ENCODE measurements at regions not wholly inside any gene's neighbourhood (a gene's known extent, or its start where the extent isn't known, plus 50 kb on each side); places are given as distances from the start of the nearest gene placed in this dataset.

- no peak for TF ChIP-seq POLR2AphosphoS5 (IDR thresholded peaks at IDR 0.05)
- TF ChIP-seq CTCF (IDR thresholded peaks at IDR 0.05), result no peak
- TF ChIP-seq POLR2A (IDR thresholded peaks at IDR 0.05), result no peak
- no peak for TF ChIP-seq EP300 (IDR thresholded peaks at IDR 0.05)
- no peak overlapping the region for H3K27ac ChIP-seq
- H3K36me3 ChIP-seq, result no peaks in the 10 kb centered on the region
- no peaks in the 10 kb centered on the region for H3K4me1 ChIP-seq
- WGBS, 2 donors (ENCODE audit: low coverage in 1 of 2), result 59 to 63% methylated on average over 1 of the region's 1 CpG
- ATAC-seq, result no peak
- H3K9me3 ChIP-seq, result peaks cover 0 to 14% (median 0%) of the 10 kb centered on the region in 3 donors
- no peak overlapping the region for H3K4me3 ChIP-seq
- no peaks in the 10 kb centered on the region for H3K27me3 ChIP-seq
These were observed 768.3 kb downstream of the SORCS3 start for GRCh38 chr10:105409370-105409769.

- no peak for ATAC-seq
- H3K9me3 ChIP-seq, result peaks cover 0 to 14% (median 0%) of the 10 kb centered on the region in 3 donors
- H3K27ac ChIP-seq, result no peak overlapping the region
- 70 to 83% methylated on average over 1 to 2 of the region's 2 CpGs for WGBS, 2 donors (ENCODE audit: low coverage in 1 of 2)
- H3K36me3 ChIP-seq, result no peaks in the 10 kb centered on the region
- no peaks in the 10 kb centered on the region for H3K27me3 ChIP-seq
- no peaks in the 10 kb centered on the region for H3K4me1 ChIP-seq
- TF ChIP-seq EP300 (IDR thresholded peaks at IDR 0.05) (no peak), CTCF (IDR thresholded peaks at IDR 0.05) (no peak), POLR2A (IDR thresholded peaks at IDR 0.05) (no peak), POLR2AphosphoS5 (IDR thresholded peaks at IDR 0.05) (no peak)
- no peak overlapping the region for H3K4me3 ChIP-seq
These were observed 765.4 kb downstream of the SORCS3 start for GRCh38 chr10:105406488-105406887.

- no peaks in the 10 kb centered on the region for H3K4me1 ChIP-seq
- H3K27me3 ChIP-seq, result no peaks in the 10 kb centered on the region
- no peaks in the 10 kb centered on the region for H3K36me3 ChIP-seq
- H3K4me3 ChIP-seq, result no peak overlapping the region
- TF ChIP-seq CTCF (IDR thresholded peaks at IDR 0.05) (no peak), POLR2A (IDR thresholded peaks at IDR 0.05) (no peak), POLR2AphosphoS5 (IDR thresholded peaks at IDR 0.05) (no peak), EP300 (IDR thresholded peaks at IDR 0.05) (no peak)
- WGBS, 2 donors (ENCODE audit: low coverage in 1 of 2), result 50 to 56% methylated on average over 1 to 3 of the region's 4 CpGs
- H3K27ac ChIP-seq, result no peak overlapping the region
- H3K9me3 ChIP-seq, result no peaks in the 10 kb centered on the region
- ATAC-seq, result no peak
These were observed 757.1 kb downstream of the SORCS3 start for GRCh38 chr10:105398202-105398601.

- no peaks in the 10 kb centered on the region for H3K4me1 ChIP-seq
- TF ChIP-seq POLR2A (IDR thresholded peaks at IDR 0.05) (no peak), EP300 (IDR thresholded peaks at IDR 0.05) (no peak), POLR2AphosphoS5 (IDR thresholded peaks at IDR 0.05) (no peak)
- WGBS, 2 donors (ENCODE audit: low coverage in 1 of 2), result 90 to 98% methylated on average over 11 to 12 of the region's 12 CpGs
- no peaks in the 10 kb centered on the region for H3K36me3 ChIP-seq
- no peak overlapping the region for H3K4me3 ChIP-seq
- no peaks in the 10 kb centered on the region for H3K9me3 ChIP-seq
- H3K27me3 ChIP-seq, result no peaks in the 10 kb centered on the region
- ATAC-seq, result no peak
- no peak overlapping the region for H3K27ac ChIP-seq
These were observed 750.7 kb downstream of the SORCS3 start for GRCh38 chr10:105391670-105392351.

GRCh38 chr10:105387971-105388370 is 746.9 kb downstream of the SORCS3 start:
- Histone ChIP-seq H3K9me3 (no peaks in the 10 kb centered on the region), H3K4me3 (no peak overlapping the region), H3K4me1 (no peaks in the 10 kb centered on the region), H3K27ac (no peak overlapping the region), H3K36me3 (no peaks in the 10 kb centered on the region), H3K27me3 (no peaks in the 10 kb centered on the region)
- TF ChIP-seq CTCF (IDR thresholded peaks at IDR 0.05), result no peak
- TF ChIP-seq POLR2A (IDR thresholded peaks at IDR 0.05), result no peak
- no peak for TF ChIP-seq EP300 (IDR thresholded peaks at IDR 0.05)
- TF ChIP-seq POLR2AphosphoS5 (IDR thresholded peaks at IDR 0.05), result no peak
- 90% methylated on average over 2 to 3 of the region's 3 CpGs for WGBS, 2 donors (ENCODE audit: low coverage in 1 of 2)
- no peak for ATAC-seq
